HUES6 (cell line): ENCODE measurements at regions not wholly inside any gene's neighbourhood (a gene's known extent, or its start where the extent isn't known, plus 50 kb on each side); places are given as distances from the start of the nearest gene placed in this dataset.

ENCODE experiments used
- H3K27ac ChIP-seq: 2 replicates; pipeline ENCODE4 v1.7.0; 2013; ENCODE audit warnings: low read depth, mild to moderate bottlenecking, low read length, inconsistent platforms
- H3K27me3 ChIP-seq: 2 replicates; pipeline ENCODE4 v1.6.1; 2013; ENCODE audit warnings: low read length; ENCODE audit not compliant: control insufficient read depth, insufficient read depth
- H3K36me3 ChIP-seq: 2 replicates; pipeline ENCODE4 v1.6.1; 2013; ENCODE audit warnings: low read length; ENCODE audit not compliant: control insufficient read depth, insufficient read depth
- H3K4me1 ChIP-seq: 2 replicates; pipeline ENCODE4 v1.6.1; 2013; ENCODE audit warnings: low read length; ENCODE audit not compliant: control insufficient read depth, insufficient read depth
- H3K4me3 ChIP-seq: 2 replicates; pipeline ENCODE4 v1.5.1; 2013; ENCODE audit warnings: low read depth, low read length
- H3K9ac ChIP-seq: one replicate; pipeline ENCODE4 v1.6.1; 2013; ENCODE audit warnings: mild to moderate bottlenecking, low read length
- H3K9me3 ChIP-seq: 2 replicates; pipeline ENCODE4 v1.6.1; 2013; ENCODE audit warnings: low read depth, low read length; ENCODE audit not compliant: control insufficient read depth, insufficient read depth

- H3K4me1 ChIP-seq = peaks cover 46% of the 10 kb centered on the region
Measured at GRCh38 chr2:120869036-120869729, 133.5 kb downstream of the GLI2 start.

GRCh38 chr2:120869730-120870466, 134.2 kb downstream of the GLI2 start:
- Histone ChIP-seq H3K9ac (no peak overlapping the region), H3K27ac (no peak overlapping the region), H3K9me3 (no peaks in the 10 kb centered on the region), H3K36me3 (no peaks in the 10 kb centered on the region), H3K27me3 (no peaks in the 10 kb centered on the region), H3K4me3 (no peak overlapping the region), H3K4me1 (peaks cover 51% of the 10 kb centered on the region)

More at GRCh38 chr2:120869036-120869729, 133.5 kb downstream of the GLI2 start:
- no peaks in the 10 kb centered on the region for H3K36me3 ChIP-seq
- no peak overlapping the region for H3K9ac ChIP-seq
- H3K4me3 ChIP-seq = no peak overlapping the region
- H3K9me3 ChIP-seq = no peaks in the 10 kb centered on the region
- H3K27ac ChIP-seq = no peak overlapping the region
- no peaks in the 10 kb centered on the region for H3K27me3 ChIP-seq

GRCh38 chr2:120870467-120870788, 134.8 kb downstream of the GLI2 start:
- H3K9ac ChIP-seq = no peak overlapping the region
- H3K4me3 ChIP-seq = no peak overlapping the region
- no peaks in the 10 kb centered on the region for H3K36me3 ChIP-seq
- peaks cover 47% of the 10 kb centered on the region for H3K4me1 ChIP-seq
- H3K27me3 ChIP-seq = no peaks in the 10 kb centered on the region
- no peaks in the 10 kb centered on the region for H3K9me3 ChIP-seq
- no peak overlapping the region for H3K27ac ChIP-seq

- Histone ChIP-seq H3K27ac (no peak overlapping the region), H3K4me1 (peaks cover 43% of the 10 kb centered on the region), H3K9me3 (no peaks in the 10 kb centered on the region), H3K36me3 (no peaks in the 10 kb centered on the region), H3K4me3 (no peak overlapping the region), H3K9ac (no peak overlapping the region), H3K27me3 (no peaks in the 10 kb centered on the region)
Measured at GRCh38 chr2:120871016-120871635, 135.5 kb downstream of the GLI2 start.

GRCh38 chr2:120871881-120872620, 136.4 kb downstream of the GLI2 start:
- Histone ChIP-seq H3K9me3 (no peaks in the 10 kb centered on the region), H3K27ac (no peak overlapping the region), H3K36me3 (no peaks in the 10 kb centered on the region), H3K4me3 (no peak overlapping the region), H3K4me1 (peaks cover 40% of the 10 kb centered on the region), H3K9ac (no peak overlapping the region), H3K27me3 (no peaks in the 10 kb centered on the region)

- H3K27me3 ChIP-seq = no peaks in the 10 kb centered on the region
- no peaks in the 10 kb centered on the region for H3K36me3 ChIP-seq
- H3K4me3 ChIP-seq = no peak overlapping the region
- no peaks in the 10 kb centered on the region for H3K9me3 ChIP-seq
- H3K9ac ChIP-seq = no peak overlapping the region
- H3K27ac ChIP-seq = no peak overlapping the region
- peaks cover 24% of the 10 kb centered on the region; the same call in 1 of the 2 replicates for H3K4me1 ChIP-seq
Measured at GRCh38 chr2:120873958-120874887, 138.6 kb downstream of the GLI2 start.

- no peak overlapping the region for H3K4me3 ChIP-seq
- no peaks in the 10 kb centered on the region for H3K9me3 ChIP-seq
- no peaks in the 10 kb centered on the region for H3K27me3 ChIP-seq
- H3K9ac ChIP-seq = no peak overlapping the region
- H3K36me3 ChIP-seq = no peaks in the 10 kb centered on the region
- peaks cover 26% of the 10 kb centered on the region; the same call in 1 of the 2 replicates for H3K4me1 ChIP-seq
- H3K27ac ChIP-seq = no peak overlapping the region
Measured at GRCh38 chr2:120874888-120875275, 139.2 kb downstream of the GLI2 start.

- no peak overlapping the region for H3K9ac ChIP-seq
- H3K36me3 ChIP-seq = no peaks in the 10 kb centered on the region
- H3K9me3 ChIP-seq = no peaks in the 10 kb centered on the region
- no peak overlapping the region for H3K27ac ChIP-seq
- H3K4me1 ChIP-seq = peaks cover 28% of the 10 kb centered on the region; the same call in 1 of the 2 replicates
- H3K27me3 ChIP-seq = no peaks in the 10 kb centered on the region
- no peak overlapping the region for H3K4me3 ChIP-seq
Measured at GRCh38 chr2:120875431-120875830, 139.8 kb downstream of the GLI2 start.

GRCh38 chr2:120876526-120877280, 141.0 kb downstream of the GLI2 start:
- no peak overlapping the region for H3K4me3 ChIP-seq
- H3K27me3 ChIP-seq = no peaks in the 10 kb centered on the region
- H3K36me3 ChIP-seq = no peaks in the 10 kb centered on the region
- H3K4me1 ChIP-seq = peaks cover 28% of the 10 kb centered on the region; the same call in 1 of the 2 replicates
- H3K9ac ChIP-seq = no peak overlapping the region
- H3K27ac ChIP-seq = no peak overlapping the region
- no peaks in the 10 kb centered on the region for H3K9me3 ChIP-seq
